ENCODE measurements at regions not wholly inside any gene's neighbourhood (a gene's known extent, or its start where the extent isn't known, plus 50 kb on each side); places are given as distances from the start of the nearest gene placed in this dataset.

GRCh38 chr3:25171897-25172296, 256.2 kb upstream of the RARB start:
- DNase-seq (ENCODE audit: low spot score), result no peak
- TF ChIP-seq CTCF (IDR thresholded peaks at IDR 0.05; ENCODE audit: extremely low read depth, missing control alignments), result no peak

- no peak for DNase-seq (ENCODE audit: low spot score)
- TF ChIP-seq CTCF (IDR thresholded peaks at IDR 0.05; ENCODE audit: extremely low read depth, missing control alignments), result no peak
Observed at GRCh38 chr3:25173606-25174005, 254.5 kb upstream of the RARB start.

GRCh38 chr3:25174251-25174650, 253.8 kb upstream of the RARB start:
- DNase-seq (ENCODE audit: low spot score), result no peak
- no peak for TF ChIP-seq CTCF (IDR thresholded peaks at IDR 0.05; ENCODE audit: extremely low read depth, missing control alignments)

GRCh38 chr3:25177041-25177440, 251.0 kb upstream of the RARB start:
- DNase-seq (ENCODE audit: low spot score), result no peak
- no peak for TF ChIP-seq CTCF (IDR thresholded peaks at IDR 0.05; ENCODE audit: extremely low read depth, missing control alignments)

- TF ChIP-seq CTCF (IDR thresholded peaks at IDR 0.05; ENCODE audit: extremely low read depth, missing control alignments), result no peak
- DNase-seq (ENCODE audit: low spot score), result no peak
Observed at GRCh38 chr3:25178672-25179071, 249.4 kb upstream of the RARB start.

- no peak for DNase-seq (ENCODE audit: low spot score)
- no peak for TF ChIP-seq CTCF (IDR thresholded peaks at IDR 0.05; ENCODE audit: extremely low read depth, missing control alignments)
Observed at GRCh38 chr3:25181096-25181495, 247.0 kb upstream of the RARB start.

- no peak for TF ChIP-seq CTCF (IDR thresholded peaks at IDR 0.05; ENCODE audit: extremely low read depth, missing control alignments)
- DNase-seq (ENCODE audit: low spot score), result no peak
Observed at GRCh38 chr3:25182794-25183193, 245.3 kb upstream of the RARB start.

Data from GM20000 (cell line).